ENCODE measurements at regions not wholly inside any gene's neighbourhood (a gene's known extent, or its start where the extent isn't known, plus 50 kb on each side); places are given as distances from the start of the nearest gene placed in this dataset.

DNA sequence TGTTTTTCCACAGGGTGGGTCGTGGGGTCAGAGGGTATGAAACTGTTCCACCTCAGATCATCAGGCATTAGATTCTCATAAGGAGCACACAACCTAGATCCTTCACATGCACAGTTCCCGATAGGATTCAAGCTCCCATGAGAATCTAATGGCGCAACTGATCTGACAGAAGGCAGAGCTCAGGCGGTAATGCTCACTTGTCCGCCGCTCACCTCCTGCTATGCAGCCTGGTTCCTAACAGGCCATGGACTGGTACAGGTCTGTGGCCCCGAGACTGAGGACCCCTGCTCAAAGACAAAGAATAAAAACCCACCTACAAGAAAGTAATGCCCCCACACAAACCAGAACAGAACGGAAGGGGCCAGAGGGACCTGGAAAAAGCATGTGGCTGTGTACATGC, 76.1 kb upstream of the SNX9 start:
- WGBS (ENCODE audit: extremely low coverage, insufficient read length, low lambda C conversion rate): no CpG with 5 or more reads among the region's 8 CpGs
- H2BK20ac ChIP-seq (ENCODE audit: low read depth, low read length, poor library complexity, severe bottlenecking): no peak overlapping the region

More for the DNA sequence above, 76.1 kb upstream of the SNX9 start:
- H2BK12ac ChIP-seq (ENCODE audit: insufficient read length, low read depth, low read length): no peak overlapping the region
- H3K18ac ChIP-seq (ENCODE audit: insufficient read length, low read depth, low read length): no peak overlapping the region
- no peak overlapping the region; the same call in 1 of the 2 replicates for H2BK15ac ChIP-seq (ENCODE audit: low read depth, low read length)
- peaks cover 18% of the 10 kb centered on the region for H3K9me3 ChIP-seq (ENCODE audit: control insufficient read depth, low read depth, low read length)
- H3T11ph ChIP-seq (ENCODE audit: low read length): no peak overlapping the region
- H3K14ac ChIP-seq (ENCODE audit: insufficient read depth, low read length): no peak overlapping the region
- H4K91ac ChIP-seq (ENCODE audit: insufficient read length, low read depth, low read length): no peak overlapping the region
- no peak overlapping the region for H3K27ac Mint-ChIP-seq
- H4K20me1 ChIP-seq (ENCODE audit: control insufficient read depth, insufficient read depth, insufficient read length): no peaks in the 10 kb centered on the region
- no peak overlapping the region for H4K8ac ChIP-seq (replicated peaks; ENCODE audit: insufficient read length, low read depth, low read length)
- H3K27me3 Mint-ChIP-seq (ENCODE audit: low read depth): no peaks in the 10 kb centered on the region; the same call in 1 of the 2 replicates
- H3K27ac ChIP-seq (ENCODE audit: insufficient read length, low read depth, low read length): no peak overlapping the region
- no peak overlapping the region for H3K4ac ChIP-seq (ENCODE audit: low read depth, low read length)
- no peaks in the 10 kb centered on the region for H3K23me2 ChIP-seq (ENCODE audit: insufficient read length, low read depth, low read length, poor library complexity, severe bottlenecking)
- no peak for TF ChIP-seq CTCF (conservative IDR thresholded peaks at IDR 0.05)
- H3K4me1 ChIP-seq (ENCODE audit: insufficient read depth, low read length): no peaks in the 10 kb centered on the region; the same call in 1 of the 2 replicates
- no peak overlapping the region for H3K23ac ChIP-seq (ENCODE audit: insufficient read length, low read depth, low read length)
- H3K56ac ChIP-seq (ENCODE audit: insufficient read length, low read depth, low read length): no peak overlapping the region
- H4K5ac ChIP-seq (ENCODE audit: insufficient read length, low read depth, low read length): no peak overlapping the region
- DNase-seq: no peak
- no peaks in the 10 kb centered on the region for H3K79me2 ChIP-seq (ENCODE audit: insufficient read depth, low read length)
- no peak overlapping the region for H3K9ac ChIP-seq (ENCODE audit: extremely low read depth, insufficient read length, low read length)
- H3K4me1 Mint-ChIP-seq: peaks cover 8 to 13% of the 10 kb centered on the region in 2 experiments
- no peak overlapping the region for H3K4me3 Mint-ChIP-seq
- H3K36me3 Mint-ChIP-seq (ENCODE audit: insufficient read depth in 1 of 3, low read depth in 3 of 3): peaks cover 15 to 27% (median 19%) of the 10 kb centered on the region in 3 experiments
- no peaks in the 10 kb centered on the region for H3K27me3 ChIP-seq (ENCODE audit: insufficient read depth, low read length)
- no peak overlapping the region for H3K4me2 ChIP-seq (ENCODE audit: insufficient read depth, insufficient read length, low read length)
- no peak overlapping the region for H2BK5ac ChIP-seq (ENCODE audit: insufficient read length, low read length)
- peaks cover 26 to 28% of the 10 kb centered on the region in 2 experiments for H3K9me3 Mint-ChIP-seq
- H3K79me1 ChIP-seq (ENCODE audit: insufficient read depth, low read depth, low read length, poor library complexity, severe bottlenecking): no peaks in the 10 kb centered on the region
- no peak overlapping the region for H2AK5ac ChIP-seq (ENCODE audit: insufficient read length, low read length)
- no peak overlapping the region for H2BK120ac ChIP-seq (ENCODE audit: low read depth, low read length, poor library complexity, severe bottlenecking)
- H2AFZ ChIP-seq (ENCODE audit: low read length): no peak overlapping the region
